HEK293 (cell line): ENCODE measurements at regions not wholly inside any gene's neighbourhood (a gene's known extent, or its start where the extent isn't known, plus 50 kb on each side); places are given as distances from the start of the nearest gene placed in this dataset.

Experiments used
- MZF1 ChIP-seq: fragments of 450-650 bp; formaldehyde crosslinking; IDR thresholded peaks from 2 replicates; pipeline ENCODE4 v1.5.1; 2017; ENCODE audit warnings: missing biosample characterization, missing genetic modification characterization, borderline replicate concordance
- ZBTB17 ChIP-seq: fragments of 450-650 bp; formaldehyde crosslinking; IDR thresholded peaks from 2 replicates; pipeline ENCODE4 v1.5.1; 2016; ENCODE audit warnings: missing biosample characterization, missing genetic modification characterization
- ZBTB8A ChIP-seq: fragments of 450-650 bp; formaldehyde crosslinking; IDR thresholded peaks from 2 replicates; pipeline ENCODE4 v1.5.1; 2016; ENCODE audit warnings: missing biosample characterization, missing genetic modification characterization
- ZNF114 ChIP-seq: fragments of 450-650 bp; formaldehyde crosslinking; IDR thresholded peaks from 2 replicates; pipeline ENCODE4 v1.5.0; 2017; ENCODE audit warnings: missing biosample characterization, missing genetic modification characterization
- ZSCAN23 ChIP-seq: fragments of 450-650 bp; formaldehyde crosslinking; IDR thresholded peaks from 2 replicates; pipeline ENCODE4 v1.5.1; 2016; ENCODE audit warnings: missing biosample characterization, missing genetic modification characterization
- TF ChIP-seq, protein P1 (sequence below): fragments of 450-650 bp; formaldehyde crosslinking; IDR thresholded peaks from 2 replicates; pipeline ENCODE4 v1.5.1; 2016; ENCODE audit warnings: missing biosample characterization, missing genetic modification characterization
- TF ChIP-seq, protein P2 (sequence below): fragments of 450-650 bp; formaldehyde crosslinking; IDR thresholded peaks from 2 replicates; pipeline ENCODE4 v1.5.1; 2016; ENCODE audit warnings: missing biosample characterization, missing genetic modification characterization, borderline replicate concordance
- TF ChIP-seq, protein P3 (sequence below): fragments of 450-650 bp; formaldehyde crosslinking; IDR thresholded peaks from 2 replicates; pipeline ENCODE4 v1.5.1; 2016; ENCODE audit warnings: missing biosample characterization, missing genetic modification characterization

DNA sequence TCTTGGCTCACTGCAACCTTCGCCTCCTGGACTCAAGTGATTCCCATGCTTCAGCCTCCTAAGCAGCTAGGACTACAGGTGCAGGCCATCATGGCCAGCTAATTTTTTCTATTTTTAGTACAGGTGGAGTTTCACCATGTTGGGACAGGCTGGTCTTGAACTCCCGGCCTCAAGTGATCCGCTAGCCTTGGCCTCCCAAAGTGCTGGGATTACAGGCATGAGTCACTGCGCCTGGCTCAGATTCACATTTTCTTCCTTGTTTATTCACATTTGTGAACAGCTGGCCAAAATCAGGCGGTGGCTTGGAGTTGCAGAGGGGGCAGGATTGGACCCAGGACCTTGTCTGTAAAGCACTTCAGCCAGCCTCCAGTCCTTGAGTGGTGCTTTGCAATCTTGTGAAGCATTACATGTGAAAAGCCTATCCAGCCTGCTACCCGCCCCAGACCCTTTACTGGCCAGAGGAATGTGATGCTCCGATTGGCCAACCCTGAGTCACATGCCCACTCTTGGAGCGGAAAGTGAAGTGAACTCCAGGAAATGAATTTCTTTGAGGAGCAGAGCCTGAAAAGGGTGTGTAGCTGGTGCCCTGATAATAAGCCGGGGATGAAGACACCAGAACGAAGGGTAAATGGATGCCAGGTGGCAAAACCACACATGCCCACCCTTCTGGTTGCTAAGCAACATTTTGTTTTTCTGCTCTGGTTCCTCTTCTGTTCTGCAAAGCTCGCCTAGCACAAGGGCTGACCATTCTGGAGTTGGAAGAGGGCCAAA is 62.6 kb upstream of the PTPRJ start:
- TF ChIP-seq, protein P1, sequence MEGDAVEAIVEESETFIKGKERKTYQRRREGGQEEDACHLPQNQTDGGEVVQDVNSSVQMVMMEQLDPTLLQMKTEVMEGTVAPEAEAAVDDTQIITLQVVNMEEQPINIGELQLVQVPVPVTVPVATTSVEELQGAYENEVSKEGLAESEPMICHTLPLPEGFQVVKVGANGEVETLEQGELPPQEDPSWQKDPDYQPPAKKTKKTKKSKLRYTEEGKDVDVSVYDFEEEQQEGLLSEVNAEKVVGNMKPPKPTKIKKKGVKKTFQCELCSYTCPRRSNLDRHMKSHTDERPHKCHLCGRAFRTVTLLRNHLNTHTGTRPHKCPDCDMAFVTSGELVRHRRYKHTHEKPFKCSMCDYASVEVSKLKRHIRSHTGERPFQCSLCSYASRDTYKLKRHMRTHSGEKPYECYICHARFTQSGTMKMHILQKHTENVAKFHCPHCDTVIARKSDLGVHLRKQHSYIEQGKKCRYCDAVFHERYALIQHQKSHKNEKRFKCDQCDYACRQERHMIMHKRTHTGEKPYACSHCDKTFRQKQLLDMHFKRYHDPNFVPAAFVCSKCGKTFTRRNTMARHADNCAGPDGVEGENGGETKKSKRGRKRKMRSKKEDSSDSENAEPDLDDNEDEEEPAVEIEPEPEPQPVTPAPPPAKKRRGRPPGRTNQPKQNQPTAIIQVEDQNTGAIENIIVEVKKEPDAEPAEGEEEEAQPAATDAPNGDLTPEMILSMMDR: no peak
- TF ChIP-seq ZNF114 (tag by site-specific recombination) (no peak), ZBTB17 (peak; percentile 44; the same call in 1 of the 2 replicates), ZBTB8A (tag by site-specific recombination) (peak; percentile 51; the same call in 1 of the 2 replicates), MZF1 (tag by site-specific recombination) (no peak), ZSCAN23 (no peak)
- TF ChIP-seq, protein P2, sequence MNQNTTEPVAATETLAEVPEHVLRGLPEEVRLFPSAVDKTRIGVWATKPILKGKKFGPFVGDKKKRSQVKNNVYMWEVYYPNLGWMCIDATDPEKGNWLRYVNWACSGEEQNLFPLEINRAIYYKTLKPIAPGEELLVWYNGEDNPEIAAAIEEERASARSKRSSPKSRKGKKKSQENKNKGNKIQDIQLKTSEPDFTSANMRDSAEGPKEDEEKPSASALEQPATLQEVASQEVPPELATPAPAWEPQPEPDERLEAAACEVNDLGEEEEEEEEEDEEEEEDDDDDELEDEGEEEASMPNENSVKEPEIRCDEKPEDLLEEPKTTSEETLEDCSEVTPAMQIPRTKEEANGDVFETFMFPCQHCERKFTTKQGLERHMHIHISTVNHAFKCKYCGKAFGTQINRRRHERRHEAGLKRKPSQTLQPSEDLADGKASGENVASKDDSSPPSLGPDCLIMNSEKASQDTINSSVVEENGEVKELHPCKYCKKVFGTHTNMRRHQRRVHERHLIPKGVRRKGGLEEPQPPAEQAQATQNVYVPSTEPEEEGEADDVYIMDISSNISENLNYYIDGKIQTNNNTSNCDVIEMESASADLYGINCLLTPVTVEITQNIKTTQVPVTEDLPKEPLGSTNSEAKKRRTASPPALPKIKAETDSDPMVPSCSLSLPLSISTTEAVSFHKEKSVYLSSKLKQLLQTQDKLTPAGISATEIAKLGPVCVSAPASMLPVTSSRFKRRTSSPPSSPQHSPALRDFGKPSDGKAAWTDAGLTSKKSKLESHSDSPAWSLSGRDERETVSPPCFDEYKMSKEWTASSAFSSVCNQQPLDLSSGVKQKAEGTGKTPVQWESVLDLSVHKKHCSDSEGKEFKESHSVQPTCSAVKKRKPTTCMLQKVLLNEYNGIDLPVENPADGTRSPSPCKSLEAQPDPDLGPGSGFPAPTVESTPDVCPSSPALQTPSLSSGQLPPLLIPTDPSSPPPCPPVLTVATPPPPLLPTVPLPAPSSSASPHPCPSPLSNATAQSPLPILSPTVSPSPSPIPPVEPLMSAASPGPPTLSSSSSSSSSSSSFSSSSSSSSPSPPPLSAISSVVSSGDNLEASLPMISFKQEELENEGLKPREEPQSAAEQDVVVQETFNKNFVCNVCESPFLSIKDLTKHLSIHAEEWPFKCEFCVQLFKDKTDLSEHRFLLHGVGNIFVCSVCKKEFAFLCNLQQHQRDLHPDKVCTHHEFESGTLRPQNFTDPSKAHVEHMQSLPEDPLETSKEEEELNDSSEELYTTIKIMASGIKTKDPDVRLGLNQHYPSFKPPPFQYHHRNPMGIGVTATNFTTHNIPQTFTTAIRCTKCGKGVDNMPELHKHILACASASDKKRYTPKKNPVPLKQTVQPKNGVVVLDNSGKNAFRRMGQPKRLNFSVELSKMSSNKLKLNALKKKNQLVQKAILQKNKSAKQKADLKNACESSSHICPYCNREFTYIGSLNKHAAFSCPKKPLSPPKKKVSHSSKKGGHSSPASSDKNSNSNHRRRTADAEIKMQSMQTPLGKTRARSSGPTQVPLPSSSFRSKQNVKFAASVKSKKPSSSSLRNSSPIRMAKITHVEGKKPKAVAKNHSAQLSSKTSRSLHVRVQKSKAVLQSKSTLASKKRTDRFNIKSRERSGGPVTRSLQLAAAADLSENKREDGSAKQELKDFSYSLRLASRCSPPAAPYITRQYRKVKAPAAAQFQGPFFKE (tag by site-specific recombination): no peak
- TF ChIP-seq, protein P3, sequence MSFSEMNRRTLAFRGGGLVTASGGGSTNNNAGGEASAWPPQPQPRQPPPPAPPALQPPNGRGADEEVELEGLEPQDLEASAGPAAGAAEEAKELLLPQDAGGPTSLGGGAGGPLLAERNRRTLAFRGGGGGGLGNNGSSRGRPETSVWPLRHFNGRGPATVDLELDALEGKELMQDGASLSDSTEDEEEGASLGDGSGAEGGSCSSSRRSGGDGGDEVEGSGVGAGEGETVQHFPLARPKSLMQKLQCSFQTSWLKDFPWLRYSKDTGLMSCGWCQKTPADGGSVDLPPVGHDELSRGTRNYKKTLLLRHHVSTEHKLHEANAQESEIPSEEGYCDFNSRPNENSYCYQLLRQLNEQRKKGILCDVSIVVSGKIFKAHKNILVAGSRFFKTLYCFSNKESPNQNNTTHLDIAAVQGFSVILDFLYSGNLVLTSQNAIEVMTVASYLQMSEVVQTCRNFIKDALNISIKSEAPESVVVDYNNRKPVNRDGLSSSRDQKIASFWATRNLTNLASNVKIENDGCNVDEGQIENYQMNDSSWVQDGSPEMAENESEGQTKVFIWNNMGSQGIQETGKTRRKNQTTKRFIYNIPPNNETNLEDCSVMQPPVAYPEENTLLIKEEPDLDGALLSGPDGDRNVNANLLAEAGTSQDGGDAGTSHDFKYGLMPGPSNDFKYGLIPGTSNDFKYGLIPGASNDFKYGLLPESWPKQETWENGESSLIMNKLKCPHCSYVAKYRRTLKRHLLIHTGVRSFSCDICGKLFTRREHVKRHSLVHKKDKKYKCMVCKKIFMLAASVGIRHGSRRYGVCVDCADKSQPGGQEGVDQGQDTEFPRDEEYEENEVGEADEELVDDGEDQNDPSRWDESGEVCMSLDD: no peak
